SK-N-MC (cell line): ENCODE measurements at regions not wholly inside any gene's neighbourhood (a gene's known extent, or its start where the extent isn't known, plus 50 kb on each side); places are given as distances from the start of the nearest gene placed in this dataset.

Experiments used
- EZH2 ChIP-seq: fragments of 200-600 bp; sonication (generic); IDR thresholded peaks from one replicate; pipeline ENCODE4 v1.6.1; 2017; ENCODE audit warnings: antibody characterized with exemption
- POLR2AphosphoS5 ChIP-seq: IDR thresholded peaks from 2 replicates; pipeline ENCODE4 v1.6.1; 2012; ENCODE audit warnings: mild to moderate bottlenecking, low read depth, low read length, borderline replicate concordance

GRCh38 chr22:27437570-27437969 is 364.0 kb downstream of the MN1 start:
- no peak for TF ChIP-seq EZH2
- no peak for TF ChIP-seq POLR2AphosphoS5
